ENCODE measurements at regions not wholly inside any gene's neighbourhood (a gene's known extent, or its start where the extent isn't known, plus 50 kb on each side); places are given as distances from the start of the nearest gene placed in this dataset.

DNA sequence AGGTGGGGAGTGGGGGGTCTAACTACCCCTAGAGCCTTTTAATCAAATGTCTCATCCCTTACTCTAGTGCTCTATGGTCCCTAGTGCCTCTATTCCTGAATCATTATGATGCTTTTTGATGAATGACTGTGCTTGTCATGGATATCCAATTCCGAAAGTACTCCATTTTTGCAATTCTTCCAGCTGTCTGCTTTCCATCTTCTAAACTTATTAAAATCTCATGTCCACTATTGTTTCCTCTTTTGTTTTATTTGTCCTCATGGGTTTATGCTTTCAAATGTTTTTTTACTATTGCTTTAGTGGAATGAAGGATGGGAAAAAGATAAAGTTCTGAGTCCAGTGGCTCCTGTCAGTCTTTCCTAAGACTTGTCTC lies 77.2 kb upstream of the KCNMB2 start:
- in situ Hi-C loops (cut with HindIII; ENCODE audit: low sequenced_read_pairs): no loop called here

- in situ Hi-C loops (cut with HindIII; ENCODE audit: low sequenced_read_pairs): no loop called here
Observed at GRCh38 chr3:178465260-178466180, 70.7 kb upstream of the KCNMB2 start.

- in situ Hi-C loops (cut with HindIII; ENCODE audit: low sequenced_read_pairs): no loop called here
Observed at GRCh38 chr3:178472941-178473340, 63.3 kb upstream of the KCNMB2 start.

GRCh38 chr3:178474526-178474925 lies 61.7 kb upstream of the KCNMB2 start:
- in situ Hi-C loops (cut with HindIII; ENCODE audit: low sequenced_read_pairs): no loop called here

GRCh38 chr3:178475062-178475461 lies 61.2 kb upstream of the KCNMB2 start:
- in situ Hi-C loops (cut with HindIII; ENCODE audit: low sequenced_read_pairs): no loop called here

DNA sequence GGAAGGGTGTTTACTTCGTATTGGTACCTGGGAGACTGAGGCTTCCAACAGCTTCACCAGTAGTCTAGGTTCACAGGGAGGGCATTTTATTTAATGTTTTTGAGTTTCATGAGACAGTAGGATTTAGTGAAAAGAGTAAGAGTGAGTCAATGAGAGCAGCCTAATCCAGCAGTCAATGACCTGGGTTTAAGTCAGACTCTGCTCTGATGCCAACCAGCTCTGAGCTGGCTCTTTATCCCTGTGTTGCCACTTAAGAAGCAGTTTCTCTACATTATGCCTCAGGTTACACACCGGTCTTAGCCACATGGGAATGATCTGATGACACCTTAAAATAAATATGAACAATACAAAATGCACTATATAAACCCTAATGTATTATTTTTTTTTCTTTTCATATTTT lies 59.4 kb upstream of the KCNMB2 start:
- in situ Hi-C loops (cut with HindIII; ENCODE audit: low sequenced_read_pairs): no loop called here

DNA sequence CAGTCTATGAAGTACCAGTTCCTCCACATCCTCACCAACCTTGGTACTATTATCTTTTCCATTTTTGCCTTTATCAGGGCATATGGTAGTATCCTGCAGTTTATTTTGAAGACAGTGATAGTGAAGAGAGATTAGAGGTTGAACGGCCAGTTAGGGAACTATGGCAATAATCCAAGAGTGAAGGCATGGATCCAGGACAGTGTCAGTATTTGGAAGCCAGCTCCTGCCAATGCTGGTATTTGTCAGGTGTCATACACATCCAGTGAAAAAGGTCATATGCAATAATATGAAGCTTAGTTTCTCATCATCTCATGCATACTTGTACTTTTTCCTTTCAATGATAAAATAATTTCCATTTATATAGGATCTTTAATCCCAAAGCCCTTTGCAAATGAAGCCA lies 56.8 kb upstream of the KCNMB2 start:
- in situ Hi-C loops (cut with HindIII; ENCODE audit: low sequenced_read_pairs): no loop called here

DNA sequence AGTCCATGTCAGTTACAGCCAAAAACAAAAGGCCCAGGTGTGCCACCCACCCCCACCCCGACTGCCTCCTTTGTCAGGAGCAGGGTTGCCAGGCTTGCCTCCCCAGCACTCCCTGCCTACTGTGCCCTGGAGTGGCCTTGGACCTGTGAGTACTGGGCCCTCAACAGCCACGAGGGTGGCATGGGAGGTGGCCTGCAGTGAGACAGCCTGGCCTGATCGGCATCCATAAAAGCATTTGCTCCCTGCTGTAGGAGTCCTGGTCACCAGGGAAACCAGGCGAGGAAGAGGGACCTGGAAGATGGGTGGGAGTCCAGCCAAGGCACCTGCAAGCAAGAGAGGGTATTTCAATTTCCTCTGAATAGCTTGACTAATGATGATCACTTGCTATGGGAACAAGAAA lies 56.4 kb upstream of the KCNMB2 start:
- in situ Hi-C loops (cut with HindIII; ENCODE audit: low sequenced_read_pairs): no loop called here

- in situ Hi-C loops (cut with HindIII; ENCODE audit: low sequenced_read_pairs): no loop called here
Observed at GRCh38 chr3:178480274-178480673, 56.0 kb upstream of the KCNMB2 start.

DNA sequence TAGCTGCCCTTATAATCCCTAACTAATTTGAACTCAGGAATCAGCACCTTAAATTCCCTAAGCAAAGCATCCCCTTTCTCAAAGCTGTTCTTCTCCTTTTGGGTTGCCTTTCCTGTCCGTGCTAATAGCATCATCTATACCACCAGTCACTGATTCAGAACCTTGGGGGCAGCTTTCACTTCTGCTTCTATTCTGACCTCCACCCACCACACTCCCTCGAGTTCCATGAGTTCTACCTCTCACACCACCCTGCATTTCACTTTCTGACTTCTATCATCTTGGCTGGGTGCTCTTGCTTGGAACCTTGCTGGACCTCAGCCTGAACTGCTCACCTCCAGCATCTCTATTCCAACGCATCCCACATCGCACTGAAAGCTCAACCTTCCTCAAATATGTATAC lies 55.4 kb upstream of the KCNMB2 start:
- in situ Hi-C loops (cut with HindIII; ENCODE audit: low sequenced_read_pairs): no loop called here

DNA sequence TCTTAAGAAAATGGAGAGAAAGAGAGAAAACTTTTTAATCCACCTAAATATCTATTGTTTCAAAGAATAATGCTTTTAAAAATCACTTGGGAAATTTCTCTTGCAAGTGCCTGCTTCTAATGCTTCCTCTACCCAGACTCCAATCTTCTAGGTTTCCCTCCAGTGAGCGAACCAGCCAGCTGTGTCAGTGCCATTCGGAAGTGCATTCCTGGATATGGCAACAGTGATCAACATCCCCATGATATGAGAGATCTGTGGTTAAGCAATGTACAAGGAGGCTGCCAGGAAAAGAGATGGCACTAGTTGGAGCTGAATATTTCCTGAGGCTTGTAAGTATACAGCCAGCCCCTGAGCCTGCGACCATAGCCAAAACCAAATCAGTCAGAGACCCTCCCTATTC lies 53.3 kb upstream of the KCNMB2 start:
- in situ Hi-C loops (cut with HindIII; ENCODE audit: low sequenced_read_pairs): no loop called here

GRCh38 chr3:178483704-178484103 lies 52.5 kb upstream of the KCNMB2 start:
- in situ Hi-C loops (cut with HindIII; ENCODE audit: low sequenced_read_pairs): no loop called here

DNA sequence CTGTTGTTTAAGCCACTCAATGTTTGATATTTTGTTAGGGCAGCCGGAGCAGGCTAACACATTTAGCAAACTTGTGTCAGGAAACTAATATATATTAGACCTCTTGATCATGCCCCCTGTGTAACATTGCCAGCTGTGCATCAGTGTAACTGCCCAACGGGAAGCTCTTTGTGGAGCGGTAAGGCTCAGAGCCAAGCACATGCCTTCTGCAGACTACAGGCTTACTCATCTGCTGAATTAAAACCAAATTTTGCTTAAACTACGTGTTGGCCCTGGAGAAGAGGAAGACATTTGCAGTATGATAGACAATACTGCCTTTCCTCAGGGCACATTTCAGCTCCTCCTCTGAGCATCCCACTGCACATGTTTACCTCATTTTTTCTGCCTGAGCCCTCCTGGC lies 50.5 kb upstream of the KCNMB2 start:
- in situ Hi-C loops (cut with HindIII; ENCODE audit: low sequenced_read_pairs): no loop called here

All from DLD1 (cell line).